ENCODE measurements at regions not wholly inside any gene's neighbourhood (a gene's known extent, or its start where the extent isn't known, plus 50 kb on each side); places are given as distances from the start of the nearest gene placed in this dataset.

- DNase-seq: no peak
Observed at GRCh38 chr3:28907616-28908015, 373.3 kb upstream of the RBMS3 start.

- no peak for DNase-seq
Observed at GRCh38 chr3:28912120-28912885, 368.6 kb upstream of the RBMS3 start.

- DNase-seq: no peak
Observed at GRCh38 chr3:28915741-28916500, 364.9 kb upstream of the RBMS3 start.

- no peak for DNase-seq
Observed at GRCh38 chr3:28916713-28917499, 364.0 kb upstream of the RBMS3 start.

GRCh38 chr3:28917895-28918475 lies 362.9 kb upstream of the RBMS3 start:
- DNase-seq: no peak

- no peak for DNase-seq
Observed at GRCh38 chr3:28922376-28922775, 358.5 kb upstream of the RBMS3 start.

- no peak for DNase-seq
Observed at GRCh38 chr3:28923994-28924393, 356.9 kb upstream of the RBMS3 start.

GRCh38 chr3:28924744-28925360 lies 356.0 kb upstream of the RBMS3 start:
- DNase-seq: no peak

- DNase-seq: no peak
Observed at GRCh38 chr3:28933337-28933736, 347.5 kb upstream of the RBMS3 start.

- DNase-seq: no peak
Observed at GRCh38 chr3:28934126-28934813, 346.6 kb upstream of the RBMS3 start.

GRCh38 chr3:28935146-28935545 lies 345.7 kb upstream of the RBMS3 start:
- no peak for DNase-seq

GRCh38 chr3:28936154-28936553 lies 344.7 kb upstream of the RBMS3 start:
- no peak for DNase-seq

- no peak for DNase-seq
Observed at GRCh38 chr3:28940530-28940929, 340.3 kb upstream of the RBMS3 start.

- no peak for DNase-seq
Observed at GRCh38 chr3:28940994-28941393, 339.9 kb upstream of the RBMS3 start.

- no peak for DNase-seq
Observed at GRCh38 chr3:28947061-28947460, 333.8 kb upstream of the RBMS3 start.

GRCh38 chr3:28947751-28948150 lies 333.1 kb upstream of the RBMS3 start:
- no peak for DNase-seq

GRCh38 chr3:28948685-28949084 lies 332.2 kb upstream of the RBMS3 start:
- DNase-seq: no peak

- DNase-seq: no peak
Observed at GRCh38 chr3:28949580-28949979, 331.3 kb upstream of the RBMS3 start.

GRCh38 chr3:28950614-28951013 lies 330.3 kb upstream of the RBMS3 start:
- DNase-seq: no peak

- DNase-seq: no peak
Observed at GRCh38 chr3:28951772-28952556, 328.9 kb upstream of the RBMS3 start.

GRCh38 chr3:28958656-28959055 lies 322.2 kb upstream of the RBMS3 start:
- no peak for DNase-seq

Measured in activated CD8-positive, alpha-beta memory T cell treated with anti-CD3 and anti-CD28 coated beads, Interleukin-2, amount 50 U/mL, for 4 hours (primary cell).